Osteoblast (primary cell): ENCODE measurements at regions not wholly inside any gene's neighbourhood (a gene's known extent, or its start where the extent isn't known, plus 50 kb on each side); places are given as distances from the start of the nearest gene placed in this dataset.
"Not testable (repeated sequence)": the region's sequence is repeated elsewhere in the genome, so short reads cannot be mapped to it uniquely, and the experiment has no call there.

Experiments used
- DNase-seq: peaks from one replicate; pipeline ENCODE4 v3.0.0; 2011; ENCODE audit warnings: low spot score, mixed read lengths; ENCODE audit not compliant: insufficient read length; ENCODE audit errors: missing footprints
- H2AFZ ChIP-seq: 2 replicates; pipeline ENCODE4 v1.6.0; 2011; ENCODE audit warnings: mild to moderate bottlenecking, low read length
- H3K27ac ChIP-seq: 2 replicates; pipeline ENCODE4 v1.5.1; 2011; ENCODE audit warnings: mild to moderate bottlenecking, low read depth, low read length, moderate library complexity
- H3K27me3 ChIP-seq: 2 replicates; pipeline ENCODE4 v1.6.0; 2012; ENCODE audit warnings: mild to moderate bottlenecking, control low read depth, inconsistent platforms, low read length, moderate library complexity; ENCODE audit not compliant: insufficient read depth
- H3K36me3 ChIP-seq: 2 replicates; pipeline ENCODE4 v1.5.1; 2011; ENCODE audit warnings: mild to moderate bottlenecking, low read length, control low read depth, moderate library complexity; ENCODE audit not compliant: insufficient read depth
- H3K4me1 ChIP-seq: 2 replicates; pipeline ENCODE4 v1.5.1; 2011; ENCODE audit warnings: mild to moderate bottlenecking, low read length, control low read depth, moderate library complexity; ENCODE audit not compliant: insufficient read depth
- H3K4me2 ChIP-seq: 2 replicates; pipeline ENCODE4 v1.6.0; 2011; ENCODE audit warnings: mild to moderate bottlenecking, low read length; ENCODE audit not compliant: insufficient read depth
- H3K4me3 ChIP-seq: fragments of 200-600 bp; sonication (generic); 3 replicates; pipeline ENCODE4 v1.5.1; 2012; ENCODE audit warnings: mild to moderate bottlenecking, low read length, inconsistent platforms; ENCODE audit not compliant: insufficient read depth
- H3K79me2 ChIP-seq: 2 replicates; pipeline ENCODE4 v1.6.0; 2012; ENCODE audit warnings: mild to moderate bottlenecking, low read length, control low read depth, inconsistent platforms; ENCODE audit not compliant: insufficient read depth
- H3K9me3 ChIP-seq: 2 replicates; pipeline ENCODE4 v1.5.1; 2011; ENCODE audit warnings: low read depth, low read length, control low read depth
- H4K20me1 ChIP-seq: 2 replicates; pipeline ENCODE4 v1.6.0; 2012; ENCODE audit warnings: mild to moderate bottlenecking, low read length, control low read depth; ENCODE audit not compliant: insufficient read depth
- CTCF ChIP-seq: IDR thresholded peaks from 2 replicates; pipeline ENCODE4 v1.5.1; 2011; ENCODE audit warnings: mild to moderate bottlenecking, low read depth, low read length, moderate library complexity; ENCODE audit errors: extremely low read depth

- Histone ChIP-seq H3K9me3 (no peaks in the 10 kb centered on the region), H3K79me2 (no peaks in the 10 kb centered on the region), H2AFZ (no peak overlapping the region), H4K20me1 (no peaks in the 10 kb centered on the region), H3K4me2 (no peak overlapping the region), H3K27ac (no peak overlapping the region), H3K36me3 (no peaks in the 10 kb centered on the region), H3K27me3 (no peaks in the 10 kb centered on the region), H3K4me1 (no peaks in the 10 kb centered on the region), H3K4me3 (no peak overlapping the region)
- no peak for TF ChIP-seq CTCF
- DNase-seq: no peak
These were observed 274.7 kb upstream of the ID4 start for GRCh38 chr6:19562468-19562867.

- no peak for DNase-seq
- H3K9me3 ChIP-seq: no peaks in the 10 kb centered on the region
- no peaks in the 10 kb centered on the region for H3K4me1 ChIP-seq
- no peak overlapping the region for H3K4me2 ChIP-seq
- H3K79me2 ChIP-seq: no peaks in the 10 kb centered on the region
- no peak overlapping the region for H3K27ac ChIP-seq
- H3K36me3 ChIP-seq: no peaks in the 10 kb centered on the region
- H3K27me3 ChIP-seq: no peaks in the 10 kb centered on the region
- no peak for TF ChIP-seq CTCF
- H2AFZ ChIP-seq: no peak overlapping the region
- no peak overlapping the region for H3K4me3 ChIP-seq
- H4K20me1 ChIP-seq: no peaks in the 10 kb centered on the region
These were observed 267.6 kb upstream of the ID4 start for GRCh38 chr6:19569563-19569962.

- no peak for DNase-seq
- Histone ChIP-seq H3K4me3 (no peak overlapping the region), H3K4me2 (no peak overlapping the region), H3K36me3 (no peaks in the 10 kb centered on the region), H3K27me3 (no peaks in the 10 kb centered on the region), H2AFZ (no peak overlapping the region), H3K27ac (no peak overlapping the region), H4K20me1 (no peaks in the 10 kb centered on the region), H3K4me1 (no peaks in the 10 kb centered on the region), H3K9me3 (no peaks in the 10 kb centered on the region), H3K79me2 (no peaks in the 10 kb centered on the region)
- TF ChIP-seq CTCF: no peak
These were observed 266.0 kb upstream of the ID4 start for GRCh38 chr6:19571176-19571575.

GRCh38 chr6:19578481-19578880 is 258.7 kb upstream of the ID4 start:
- no peaks in the 10 kb centered on the region for H3K9me3 ChIP-seq
- no peak for DNase-seq
- H2AFZ ChIP-seq: no peak overlapping the region
- no peak overlapping the region for H3K4me3 ChIP-seq
- no peaks in the 10 kb centered on the region for H4K20me1 ChIP-seq
- H3K79me2 ChIP-seq: no peaks in the 10 kb centered on the region
- no peaks in the 10 kb centered on the region for H3K4me1 ChIP-seq
- no peak for TF ChIP-seq CTCF
- H3K27me3 ChIP-seq: no peaks in the 10 kb centered on the region
- H3K27ac ChIP-seq: no peak overlapping the region
- no peaks in the 10 kb centered on the region for H3K36me3 ChIP-seq
- H3K4me2 ChIP-seq: no peak overlapping the region

GRCh38 chr6:19584207-19584606 is 253.0 kb upstream of the ID4 start:
- H3K27ac ChIP-seq, H4K20me1 ChIP-seq, H3K9me3 ChIP-seq, H2AFZ ChIP-seq, DNase-seq, H3K79me2 ChIP-seq, H3K27me3 ChIP-seq, H3K4me2 ChIP-seq, H3K36me3 ChIP-seq, H3K4me3 ChIP-seq, H3K4me1 ChIP-seq: not testable (repeated sequence)
